GM21528 (cell line): ENCODE measurements at regions not wholly inside any gene's neighbourhood (a gene's known extent, or its start where the extent isn't known, plus 50 kb on each side); places are given as distances from the start of the nearest gene placed in this dataset.
"Not testable (repeated sequence)": the region's sequence is repeated elsewhere in the genome, so short reads cannot be mapped to it uniquely, and the experiment has no call there.

Experiments used
- ATAC-seq: cut with Tn5 transposase; IDR thresholded peaks from one replicate; pipeline ENCODE4 v1.9.1; 2021; ENCODE audit warnings: mild to moderate bottlenecking, moderate library complexity; ENCODE audit not compliant: unreplicated experiment, low FRiP score

DNA sequence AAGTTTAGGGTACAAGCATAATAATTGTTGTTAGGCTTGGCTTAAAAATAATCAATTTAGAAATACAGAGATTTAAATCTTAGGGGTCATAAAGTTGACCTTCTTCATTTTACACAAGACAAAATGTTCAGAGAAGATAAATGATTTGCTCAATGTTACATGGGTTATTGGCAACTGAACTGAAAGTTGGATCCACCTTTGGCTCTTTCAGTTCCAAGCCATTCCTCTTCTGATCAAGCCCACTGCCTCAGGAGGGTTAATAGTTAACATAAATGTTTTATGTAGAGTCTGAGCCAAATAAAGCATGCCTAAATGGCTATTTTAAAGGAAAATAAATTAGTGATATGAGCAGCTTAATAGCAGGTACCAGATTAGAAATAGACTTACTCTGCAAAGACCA lies 79.1 kb upstream of the RHOBTB1 start:
- ATAC-seq = no peak

DNA sequence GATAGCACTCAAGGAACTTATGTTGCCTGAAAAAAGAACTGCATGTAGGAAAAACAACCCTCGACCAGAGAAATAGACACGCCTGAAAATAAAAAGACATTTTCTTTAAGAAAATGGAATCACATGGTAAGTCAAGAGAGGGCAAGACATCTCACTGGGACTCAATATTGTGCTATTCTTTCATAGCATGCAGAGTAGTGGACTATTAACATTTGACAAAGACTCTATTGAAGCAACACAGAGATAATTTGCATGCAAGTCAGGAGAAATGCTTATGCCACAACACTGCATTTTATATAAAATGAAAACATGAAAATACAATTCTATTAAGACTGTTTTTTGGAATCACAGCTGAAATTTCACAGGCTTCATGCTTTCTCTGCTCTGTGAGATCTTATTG lies 77.9 kb upstream of the RHOBTB1 start:
- ATAC-seq = no peak

DNA sequence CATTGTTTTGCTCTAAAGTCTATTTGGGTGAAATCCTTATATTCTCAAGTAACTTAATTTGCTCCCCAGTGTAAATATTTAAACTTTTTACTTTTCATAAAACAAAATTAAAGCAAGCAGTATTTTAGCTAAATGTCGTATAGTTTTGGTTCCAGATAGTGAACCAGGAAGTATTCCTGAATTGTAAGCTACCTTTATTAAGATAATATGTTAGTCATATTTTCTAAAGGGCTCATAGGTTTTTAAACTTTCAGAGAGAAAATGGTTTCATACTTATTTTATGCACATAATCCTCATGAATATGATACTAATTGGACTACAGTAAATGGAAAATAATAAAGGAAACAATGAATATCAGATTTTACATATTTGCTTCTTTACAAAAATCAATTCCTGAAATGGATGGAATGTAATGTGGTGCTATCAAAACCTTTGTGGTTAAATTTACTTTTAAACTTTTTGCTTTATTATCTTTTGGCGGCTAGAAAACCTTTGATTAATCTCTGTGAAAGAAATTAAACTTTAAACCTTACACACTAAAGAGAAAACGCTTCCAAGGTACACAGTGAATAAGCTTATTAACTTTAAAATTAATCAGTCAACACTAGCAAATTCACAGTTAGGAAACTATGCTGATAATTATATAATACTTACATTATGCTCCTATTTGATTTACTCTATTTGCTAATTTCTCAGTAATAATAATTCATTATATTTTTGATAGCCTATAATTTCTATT lies 76.6 kb upstream of the RHOBTB1 start:
- no peak for ATAC-seq

DNA sequence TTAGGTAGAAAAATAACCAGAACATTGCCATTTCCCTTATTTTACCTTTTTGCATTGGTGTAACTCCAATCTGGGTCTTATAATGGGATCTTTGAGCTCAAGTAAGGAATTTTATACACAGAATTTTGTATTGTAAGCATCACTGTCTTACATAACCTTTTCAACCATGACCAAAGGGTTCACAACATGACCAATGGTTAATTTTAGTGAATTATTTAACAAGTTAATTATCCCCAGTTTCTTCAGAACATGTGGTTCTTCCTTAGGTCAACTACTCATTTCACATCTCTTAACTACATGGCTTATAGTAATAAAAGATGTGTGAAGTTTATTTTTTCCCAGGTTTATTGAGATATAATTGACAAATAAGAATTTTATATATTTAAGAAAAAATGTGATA lies 74.2 kb upstream of the RHOBTB1 start:
- no peak for ATAC-seq

DNA sequence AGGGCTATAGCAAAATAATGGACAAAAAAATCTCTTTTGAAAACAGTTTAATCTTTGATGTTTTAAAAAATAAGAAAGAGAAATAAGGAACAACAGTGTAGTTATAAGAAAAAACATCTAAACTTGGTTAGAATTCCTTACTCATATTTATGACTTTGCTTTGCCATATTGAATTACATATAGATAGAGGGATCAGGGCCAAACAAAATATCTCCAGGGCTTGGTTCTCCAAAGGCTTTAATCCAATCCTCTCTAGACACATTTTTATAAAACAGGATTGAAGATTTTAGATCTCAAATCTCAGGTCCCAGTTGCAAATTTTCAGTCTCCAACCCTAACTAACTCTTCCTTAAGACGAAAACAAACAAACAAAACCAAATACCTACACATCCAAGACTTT lies 72.6 kb upstream of the RHOBTB1 start:
- ATAC-seq = no peak

DNA sequence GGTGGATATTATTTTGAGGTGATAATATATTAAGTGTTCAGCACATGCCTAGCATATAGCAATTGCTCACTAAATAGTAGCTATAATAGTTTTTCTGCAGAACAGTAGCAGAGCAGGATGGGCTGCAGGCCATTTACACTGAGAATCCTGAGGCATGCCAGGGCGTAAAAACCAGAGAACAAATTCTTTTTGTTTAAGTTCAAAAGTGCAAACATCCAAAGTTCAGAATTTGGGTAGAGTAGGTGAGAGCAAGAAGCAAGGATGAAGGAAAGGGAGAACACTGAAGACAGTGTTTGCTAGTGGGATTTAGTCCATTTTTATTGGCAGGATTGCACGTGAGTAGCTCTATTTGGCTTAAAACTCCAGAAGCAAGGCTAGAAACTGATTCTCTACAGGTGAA lies 72.0 kb upstream of the RHOBTB1 start:
- ATAC-seq = no peak

DNA sequence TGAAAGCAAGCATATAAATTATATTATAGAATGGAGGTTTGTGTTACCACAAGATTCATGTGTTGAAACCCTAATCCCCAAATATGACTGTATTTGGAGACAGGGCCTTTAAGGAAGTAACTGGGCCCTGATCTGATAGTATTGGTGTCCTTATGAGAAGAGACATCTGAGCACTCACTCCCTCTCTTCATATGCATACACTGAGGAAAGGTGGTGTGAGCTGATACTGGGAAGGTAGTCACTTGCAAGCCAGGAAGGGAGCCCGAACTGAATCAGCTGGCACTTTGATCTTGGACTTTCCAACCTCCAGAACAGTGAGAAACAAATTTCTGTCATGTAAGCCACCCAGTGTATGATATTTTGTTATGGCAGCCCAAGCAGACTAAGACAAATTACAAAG lies 66.9 kb upstream of the RHOBTB1 start:
- ATAC-seq = no peak

DNA sequence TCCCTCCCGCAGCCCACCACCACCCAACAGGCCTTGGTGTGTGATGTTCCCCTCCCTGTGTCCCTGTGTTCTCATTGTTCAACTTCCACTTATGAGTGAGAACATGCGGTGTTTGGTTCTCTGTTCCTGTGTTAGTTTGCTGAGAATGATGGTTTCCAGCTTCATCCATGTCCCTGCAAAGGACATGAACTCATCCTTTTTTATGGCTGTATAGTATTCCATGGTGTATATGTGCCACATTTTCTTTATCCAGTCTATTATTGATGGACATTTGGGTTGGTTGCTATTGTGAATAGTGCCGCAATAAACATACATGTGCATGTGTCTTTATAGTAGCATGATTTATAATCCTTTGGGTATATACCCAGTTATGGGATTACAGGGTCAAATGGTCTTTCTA lies 59.1 kb upstream of the RHOBTB1 start:
- not testable (repeated sequence) for ATAC-seq

DNA sequence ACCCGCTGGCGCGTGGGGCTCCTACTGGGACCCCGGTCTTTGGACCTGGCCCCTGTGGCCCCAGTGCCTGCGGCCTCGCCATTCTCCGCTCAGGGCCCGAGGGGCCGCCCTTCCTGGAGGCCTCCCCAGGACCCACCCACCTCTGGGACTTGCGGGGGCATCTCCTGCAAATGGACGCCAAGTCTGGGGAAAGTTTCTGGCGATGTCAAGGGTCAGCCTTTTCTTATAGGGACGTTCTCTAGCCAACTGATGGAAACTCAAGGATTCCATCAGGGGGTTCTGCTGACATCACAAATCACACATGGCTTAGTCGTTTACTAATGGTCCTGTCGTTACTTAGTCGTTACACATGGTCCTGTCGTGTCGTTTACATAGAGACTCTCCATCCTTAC lies 57.7 kb upstream of the RHOBTB1 start:
- no peak for ATAC-seq

DNA sequence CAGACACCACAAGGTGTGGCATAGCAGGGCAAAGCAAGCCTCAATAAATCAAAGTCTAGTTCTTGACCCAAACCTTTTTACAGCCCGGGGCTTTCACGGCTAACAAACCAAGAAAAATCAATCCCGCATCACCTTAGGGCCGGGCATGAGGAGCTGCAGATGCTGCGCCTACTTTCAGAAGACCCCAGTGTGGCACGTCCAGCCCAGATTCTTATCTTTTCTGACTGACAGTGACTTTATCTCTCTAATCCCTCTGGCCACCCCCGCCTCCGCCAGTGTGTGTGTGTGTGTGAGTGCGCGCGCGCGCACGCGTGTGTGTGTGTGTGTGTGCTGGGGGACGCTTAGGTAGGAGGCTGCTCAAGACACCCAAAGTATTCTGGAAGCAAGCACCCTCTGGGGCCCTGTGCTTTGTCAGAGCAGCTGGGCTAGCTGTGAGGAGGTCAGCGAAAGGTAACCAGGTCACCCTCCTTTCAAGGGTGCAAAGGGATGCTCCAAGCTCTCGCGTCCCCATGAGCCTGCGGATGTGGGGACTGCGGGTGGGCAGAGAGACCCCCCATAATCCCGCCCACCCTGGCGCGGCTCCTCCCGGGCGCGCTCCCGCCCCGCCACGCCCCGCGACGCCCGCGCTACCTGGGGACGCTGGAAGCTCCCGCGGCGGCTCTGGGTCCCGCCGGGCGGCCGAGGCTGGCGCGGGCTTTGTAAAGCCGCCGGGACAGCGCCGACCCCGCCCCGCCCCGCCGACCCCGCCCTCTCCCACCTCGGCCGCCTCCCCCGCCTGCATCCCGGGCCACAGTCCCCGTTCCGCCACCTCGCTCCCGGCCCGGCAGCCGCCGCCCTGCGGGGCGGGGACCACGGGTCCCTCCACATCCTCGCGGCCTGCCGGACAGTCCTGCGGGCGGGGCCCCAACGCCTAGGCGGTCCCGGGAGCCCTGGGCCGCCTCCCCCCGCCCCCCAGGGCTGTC lies 57.1 kb upstream of the RHOBTB1 start:
- ATAC-seq = no peak

DNA sequence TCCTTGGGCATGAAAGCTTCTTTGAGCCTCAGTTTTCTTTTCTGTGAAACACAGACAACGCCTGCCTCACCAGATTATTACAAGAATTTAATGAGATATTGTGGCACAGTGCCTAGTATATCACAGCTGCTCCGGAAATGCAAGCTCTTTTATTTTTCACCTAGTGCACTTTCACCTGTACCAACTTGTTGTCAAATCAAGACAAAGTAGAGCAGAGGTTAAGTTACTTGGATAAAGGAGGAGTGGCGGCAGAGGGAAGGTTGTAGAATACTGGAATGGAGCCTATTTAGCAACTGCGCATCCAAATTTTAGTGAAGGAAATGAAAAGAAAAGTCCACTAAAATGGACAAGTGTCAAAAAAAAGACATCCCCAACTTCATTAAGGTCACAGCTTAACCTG lies 54.9 kb upstream of the RHOBTB1 start:
- no peak for ATAC-seq

DNA sequence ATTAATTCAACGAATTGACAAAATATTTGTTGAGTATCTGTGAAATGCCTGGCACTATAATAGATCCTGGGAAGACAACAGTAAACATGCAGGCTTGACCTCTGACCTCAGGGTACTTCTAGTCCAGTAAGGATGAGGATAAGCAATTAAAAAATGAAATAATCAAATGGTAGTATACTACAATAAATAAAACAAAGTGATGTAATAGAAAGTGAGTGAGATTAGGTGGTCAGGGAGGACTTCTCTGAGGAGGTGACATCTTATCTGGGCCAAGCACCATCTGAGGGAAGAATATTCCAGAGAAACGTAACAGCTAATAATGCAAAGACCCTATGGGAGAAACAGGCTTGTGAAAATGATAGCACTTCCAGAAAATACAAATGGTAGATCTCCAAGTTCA lies 50.1 kb upstream of the RHOBTB1 start:
- no peak for ATAC-seq
